ENCODE measurements at regions not wholly inside any gene's neighbourhood (a gene's known extent, or its start where the extent isn't known, plus 50 kb on each side); places are given as distances from the start of the nearest gene placed in this dataset.
"Not testable (repeated sequence)": the region's sequence is repeated elsewhere in the genome, so short reads cannot be mapped to it uniquely, and the experiment has no call there.

DNA sequence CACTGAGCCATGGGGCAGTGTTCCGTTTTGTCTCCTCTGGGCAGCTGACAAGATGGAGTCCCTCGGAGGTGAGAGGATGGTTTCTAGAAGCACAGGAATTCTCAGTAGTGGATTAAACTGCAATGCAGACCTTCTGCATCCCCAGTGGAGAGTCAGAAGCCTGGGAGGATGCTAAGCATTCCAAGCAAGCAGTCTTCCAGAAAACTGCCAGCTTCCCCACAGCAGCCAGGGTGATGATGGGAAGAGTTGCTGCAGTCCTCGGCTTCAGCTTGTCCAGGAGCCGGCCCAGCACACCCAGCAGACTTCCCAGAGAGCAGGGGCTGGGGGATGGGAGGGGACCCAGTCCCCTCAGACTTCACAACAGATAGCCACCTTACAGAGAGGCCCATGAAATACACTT is 163.6 kb downstream of the LY86 start:
- Mint-ChIP-seq H3K4me3 (no peak overlapping the region), H3K36me3 (no peaks in the 10 kb centered on the region), H3K4me1 (peaks cover 14% of the 10 kb centered on the region), H3K27ac (no peak overlapping the region), H3K9me3 (no peaks in the 10 kb centered on the region)
- no peak for DNase-seq (ENCODE audit: low spot score in 2 of 2)
- ATAC-seq = no peak

DNA sequence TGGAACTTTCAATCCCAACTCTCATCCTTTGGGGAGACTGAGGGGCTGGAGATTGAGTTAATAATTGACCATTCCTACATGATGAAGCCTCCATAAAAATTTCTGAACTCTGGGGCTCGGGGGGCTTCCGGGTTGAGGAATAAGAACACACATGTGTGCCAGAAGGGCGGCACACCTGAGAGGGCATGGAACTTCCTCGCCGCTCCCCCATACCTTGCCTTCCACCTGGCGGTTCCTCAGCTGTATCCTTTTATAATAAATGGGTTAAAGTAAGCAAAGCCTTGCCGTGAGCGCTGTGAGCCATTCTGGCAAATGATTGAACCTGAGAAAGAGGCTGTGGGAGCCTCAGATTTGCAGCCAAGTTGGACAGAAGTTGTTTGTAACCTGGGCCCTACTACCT is 164.8 kb downstream of the LY86 start:
- Mint-ChIP-seq H3K27ac (no peak overlapping the region), H3K4me1 (peaks cover 14% of the 10 kb centered on the region), H3K9me3 (no peaks in the 10 kb centered on the region), H3K4me3 (no peak overlapping the region), H3K36me3 (no peaks in the 10 kb centered on the region)
- ATAC-seq (no peak), DNase-seq (ENCODE audit: low spot score in 2 of 2) (no peak)

- no peak overlapping the region for H3K27ac Mint-ChIP-seq
- no peak for DNase-seq (ENCODE audit: low spot score in 2 of 2)
- no peak for ATAC-seq
- no peak overlapping the region for H3K4me3 Mint-ChIP-seq
- H3K9me3 Mint-ChIP-seq = no peaks in the 10 kb centered on the region
- peaks cover 6% of the 10 kb centered on the region for H3K4me1 Mint-ChIP-seq
- no peaks in the 10 kb centered on the region for H3K36me3 Mint-ChIP-seq
These were observed 168.0 kb downstream of the LY86 start for GRCh38 chr6:6756526-6756925.

DNA sequence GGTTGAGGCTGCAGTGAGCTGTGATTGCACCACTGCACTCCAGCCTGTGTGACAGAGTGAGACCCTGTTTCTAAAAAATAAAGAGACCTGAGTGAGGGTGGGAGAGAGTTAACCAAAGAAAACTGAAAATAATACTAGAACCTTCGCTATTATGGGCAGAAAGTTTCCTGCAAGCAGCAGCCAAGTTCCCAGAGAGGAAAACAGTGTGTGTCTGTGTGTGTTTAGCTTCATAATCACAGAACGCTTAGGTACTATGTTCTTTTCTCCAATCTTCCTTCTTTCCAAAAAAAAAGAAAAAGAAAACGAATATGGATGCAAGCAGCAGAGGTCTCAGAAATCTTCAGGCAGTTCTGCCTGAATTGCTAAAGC is 170.0 kb downstream of the LY86 start:
- ATAC-seq (no peak), DNase-seq (ENCODE audit: low spot score in 2 of 2) (no peak)
- Mint-ChIP-seq H3K9me3 (no peaks in the 10 kb centered on the region), H3K36me3 (no peaks in the 10 kb centered on the region), H3K4me1 (no peaks in the 10 kb centered on the region), H3K27ac (no peak overlapping the region), H3K4me3 (no peak overlapping the region)

GRCh38 chr6:6758915-6759654 is 170.6 kb downstream of the LY86 start:
- no peaks in the 10 kb centered on the region for H3K36me3 Mint-ChIP-seq
- H3K4me3 Mint-ChIP-seq = no peak overlapping the region
- no peaks in the 10 kb centered on the region for H3K4me1 Mint-ChIP-seq
- no peak for DNase-seq (ENCODE audit: low spot score in 2 of 2)
- ATAC-seq = peak; percentile 42
- H3K9me3 Mint-ChIP-seq = no peaks in the 10 kb centered on the region
- H3K27ac Mint-ChIP-seq = no peak overlapping the region

DNA sequence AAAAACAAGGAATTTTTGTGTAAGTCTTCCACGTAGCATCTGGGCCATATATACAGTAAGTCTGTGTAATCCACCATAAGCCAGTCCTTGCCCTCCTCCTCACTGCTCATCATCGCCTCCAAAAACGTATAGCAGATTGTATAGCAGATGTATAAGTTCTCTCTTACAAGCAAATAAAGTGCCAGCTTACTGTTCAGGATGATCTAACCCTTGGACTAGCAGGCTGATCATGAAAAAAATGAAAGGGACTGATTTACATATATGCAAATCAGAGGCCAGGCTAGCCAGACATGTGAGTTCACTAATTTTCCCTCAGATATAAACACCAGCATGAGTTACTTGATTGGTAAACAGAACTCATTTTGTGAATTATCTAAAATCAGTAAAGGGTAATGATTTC is 171.5 kb downstream of the LY86 start:
- no peak for DNase-seq (ENCODE audit: low spot score in 2 of 2)
- H3K4me3 Mint-ChIP-seq = no peak overlapping the region
- no peak for ATAC-seq
- H3K9me3 Mint-ChIP-seq = no peaks in the 10 kb centered on the region
- no peaks in the 10 kb centered on the region for H3K36me3 Mint-ChIP-seq
- H3K27ac Mint-ChIP-seq = no peak overlapping the region
- H3K4me1 Mint-ChIP-seq = no peaks in the 10 kb centered on the region

GRCh38 chr6:6762566-6762965 is 174.0 kb downstream of the LY86 start:
- H3K4me1 Mint-ChIP-seq; H3K4me3 Mint-ChIP-seq; H3K9me3 Mint-ChIP-seq; H3K36me3 Mint-ChIP-seq; H3K27ac Mint-ChIP-seq; DNase-seq (ENCODE audit: low spot score in 2 of 2); ATAC-seq: not testable (repeated sequence)

DNA sequence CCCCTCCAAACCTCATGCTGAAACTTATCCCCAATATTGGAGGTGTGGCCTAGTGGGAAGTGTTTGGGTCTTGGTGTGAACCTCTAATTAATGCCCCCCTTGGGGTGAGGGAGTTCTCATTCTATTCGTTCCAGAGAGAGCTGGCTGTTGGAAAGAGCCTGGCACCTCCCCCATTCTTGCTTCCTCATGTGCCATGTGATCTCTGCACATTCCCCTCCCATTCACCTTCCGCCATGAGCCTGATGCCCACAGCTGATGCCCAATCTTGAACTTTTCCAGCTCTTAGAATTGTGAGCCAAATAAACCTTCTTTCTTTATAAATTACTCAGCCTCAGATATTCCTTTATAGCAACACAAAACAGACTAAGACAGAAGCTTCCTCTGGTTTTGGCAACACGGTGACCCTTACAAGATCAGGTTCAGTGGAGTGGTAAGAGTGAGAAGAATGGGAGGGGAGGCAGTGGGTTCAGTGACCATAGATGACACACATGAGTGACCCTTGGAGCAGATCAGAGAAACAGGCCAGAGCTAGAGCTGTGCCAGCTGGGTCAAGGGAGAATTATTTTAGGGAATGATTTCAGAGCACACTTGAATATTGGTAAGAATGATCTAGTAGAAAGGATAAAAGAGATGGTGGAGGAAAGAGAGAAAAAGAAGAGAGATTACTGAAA is 176.4 kb downstream of the LY86 start:
- Mint-ChIP-seq H3K36me3 (no peaks in the 10 kb centered on the region), H3K9me3 (no peaks in the 10 kb centered on the region), H3K4me1 (no peaks in the 10 kb centered on the region), H3K27ac (no peak overlapping the region), H3K4me3 (no peak overlapping the region)
- DNase-seq (ENCODE audit: low spot score in 2 of 2) = no peak
- ATAC-seq = peak; percentile 8

DNA sequence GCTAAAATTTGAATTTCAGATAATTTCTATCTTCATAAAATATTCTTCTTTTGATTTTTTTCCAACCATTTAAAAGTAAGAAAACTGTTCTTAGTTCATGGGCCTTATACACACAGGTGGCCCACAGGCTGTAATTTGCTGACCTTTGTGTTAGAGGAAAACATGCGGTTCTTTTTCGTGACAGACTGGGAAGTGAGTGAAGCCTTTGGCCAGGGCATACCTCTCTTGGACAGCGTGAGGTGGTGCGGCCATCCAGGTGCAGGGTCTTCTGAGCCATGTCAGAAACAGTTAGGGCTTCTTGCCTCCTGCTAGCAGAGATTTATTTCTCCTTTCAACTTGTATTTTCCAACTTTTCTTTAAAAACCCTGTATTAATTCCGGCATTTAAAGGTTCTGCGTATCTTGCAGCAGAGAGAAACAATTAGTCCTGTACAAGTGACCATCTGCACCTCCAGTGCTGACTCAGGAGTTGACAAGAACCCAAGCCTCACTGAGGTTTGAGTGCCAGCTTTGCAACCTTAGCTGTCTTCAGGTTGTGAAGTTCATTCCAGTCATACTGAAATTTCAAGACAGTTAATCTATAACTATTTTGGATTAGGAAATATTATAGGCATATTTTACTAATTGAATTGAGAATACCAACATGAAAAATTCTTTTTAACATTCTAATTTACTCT is 177.8 kb downstream of the LY86 start:
- Mint-ChIP-seq H3K36me3 (no peaks in the 10 kb centered on the region), H3K4me1 (no peaks in the 10 kb centered on the region), H3K4me3 (no peak overlapping the region), H3K9me3 (no peaks in the 10 kb centered on the region), H3K27ac (no peak overlapping the region)
- no peak for DNase-seq (ENCODE audit: low spot score in 2 of 2)
- ATAC-seq = no peak

GRCh38 chr6:6769466-6769865 is 180.9 kb downstream of the LY86 start:
- ATAC-seq (no peak), DNase-seq (ENCODE audit: low spot score in 2 of 2) (no peak)
- no peaks in the 10 kb centered on the region for H3K9me3 Mint-ChIP-seq
- no peaks in the 10 kb centered on the region for H3K4me1 Mint-ChIP-seq
- H3K36me3 Mint-ChIP-seq = no peaks in the 10 kb centered on the region
- H3K27ac Mint-ChIP-seq = no peak overlapping the region
- no peak overlapping the region for H3K4me3 Mint-ChIP-seq

DNA sequence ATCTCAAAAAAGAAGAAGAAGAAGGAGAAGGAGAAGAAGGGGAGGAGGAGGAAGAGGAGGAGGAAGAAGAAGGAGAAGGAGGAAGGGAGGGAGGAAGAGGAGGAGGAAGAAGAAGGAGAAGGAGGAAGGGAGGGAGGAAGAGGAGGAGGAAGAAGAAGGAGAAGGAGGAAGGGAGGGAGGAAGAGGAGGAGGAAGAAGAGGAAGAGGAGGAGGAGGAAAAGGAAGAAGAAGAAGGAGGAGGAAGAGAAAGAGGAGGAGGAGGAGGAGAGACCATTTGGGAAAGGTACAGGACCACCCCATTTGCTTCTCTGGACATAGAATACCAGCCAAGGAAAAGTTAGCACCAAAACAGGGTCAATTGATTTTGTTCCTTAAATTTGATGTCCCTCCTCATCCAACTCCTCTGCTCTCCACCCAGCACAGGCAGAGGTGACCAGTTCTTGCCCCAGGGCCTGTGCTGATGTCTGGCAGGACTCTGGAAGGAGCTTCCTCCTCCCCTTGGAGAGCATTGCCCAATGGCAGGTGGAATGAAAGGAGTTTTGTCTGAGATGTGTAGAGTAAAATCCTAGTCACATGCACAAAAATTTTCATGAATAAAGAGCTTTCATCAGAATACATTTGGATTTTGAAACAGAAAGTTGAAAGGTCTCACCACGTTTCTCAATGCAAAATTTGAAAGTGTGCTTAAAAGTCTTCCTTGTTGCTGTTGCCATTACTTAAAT is 182.9 kb downstream of the LY86 start:
- H3K9me3 Mint-ChIP-seq = no peaks in the 10 kb centered on the region
- DNase-seq (ENCODE audit: low spot score in 2 of 2) (no peak), ATAC-seq (no peak)
- no peak overlapping the region for H3K27ac Mint-ChIP-seq
- H3K4me3 Mint-ChIP-seq = no peak overlapping the region
- H3K4me1 Mint-ChIP-seq = no peaks in the 10 kb centered on the region
- no peaks in the 10 kb centered on the region for H3K36me3 Mint-ChIP-seq

- Mint-ChIP-seq H3K4me3 (no peak overlapping the region), H3K27ac (no peak overlapping the region), H3K4me1 (no peaks in the 10 kb centered on the region), H3K36me3 (no peaks in the 10 kb centered on the region), H3K9me3 (no peaks in the 10 kb centered on the region)
- DNase-seq (ENCODE audit: low spot score in 2 of 2) = no peak
- ATAC-seq = no peak
These were observed 183.4 kb downstream of the LY86 start for GRCh38 chr6:6771964-6772363.

- H3K27ac Mint-ChIP-seq = no peak overlapping the region
- H3K4me3 Mint-ChIP-seq = no peak overlapping the region
- DNase-seq (ENCODE audit: low spot score in 2 of 2) (no peak), ATAC-seq (no peak)
- H3K4me1 Mint-ChIP-seq = no peaks in the 10 kb centered on the region
- H3K9me3 Mint-ChIP-seq = no peaks in the 10 kb centered on the region
- no peaks in the 10 kb centered on the region for H3K36me3 Mint-ChIP-seq
These were observed 184.2 kb downstream of the LY86 start for GRCh38 chr6:6772751-6773150.

DNA sequence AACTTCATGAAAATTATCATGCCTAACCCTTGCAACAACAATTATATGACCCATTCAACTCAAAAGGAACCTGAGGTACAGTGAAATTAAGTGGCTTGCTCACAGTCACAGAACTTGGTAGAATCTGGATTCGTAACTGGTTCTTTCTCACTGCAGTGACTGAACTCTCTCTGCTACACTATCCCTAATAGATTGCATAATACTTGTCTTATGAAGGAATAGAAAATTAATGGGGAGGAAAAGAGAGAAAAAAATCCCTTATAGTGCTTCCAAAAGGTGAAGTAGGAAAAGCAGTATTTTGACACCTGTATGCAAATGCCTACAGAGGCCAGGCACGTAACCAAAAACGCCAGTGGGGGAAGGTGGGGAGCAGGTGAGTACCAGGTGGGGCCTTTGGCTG is 186.6 kb downstream of the LY86 start:
- Mint-ChIP-seq H3K4me1 (no peaks in the 10 kb centered on the region), H3K4me3 (no peak overlapping the region), H3K27ac (no peak overlapping the region)

DNA sequence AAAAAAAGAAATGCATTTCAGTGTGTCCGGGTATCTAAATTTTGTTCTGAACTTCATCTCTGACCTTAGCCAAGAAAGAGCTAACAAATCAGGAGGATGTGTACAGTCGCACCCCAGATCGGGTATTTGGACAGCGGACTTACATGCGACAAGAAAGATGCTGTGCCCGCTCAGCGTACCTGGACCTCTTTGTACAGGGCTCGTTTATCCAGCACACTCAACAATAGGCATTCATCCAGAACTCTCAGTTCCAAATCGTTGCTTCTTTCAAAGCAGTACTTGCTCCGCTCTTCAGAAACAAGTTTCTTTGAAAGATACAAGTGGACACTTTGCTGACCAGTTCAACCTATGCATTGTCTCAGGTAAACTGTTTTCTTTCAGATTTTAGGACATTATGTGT is 191.7 kb downstream of the LY86 start:
- H3K36me3 Mint-ChIP-seq = no peaks in the 10 kb centered on the region
- ATAC-seq = no peak
- H3K9me3 Mint-ChIP-seq = no peaks in the 10 kb centered on the region
- H3K4me3 Mint-ChIP-seq = no peak overlapping the region
- DNase-seq (ENCODE audit: low spot score in 2 of 2) = no peak
- no peaks in the 10 kb centered on the region for H3K4me1 Mint-ChIP-seq
- H3K27ac Mint-ChIP-seq = no peak overlapping the region

More for the DNA sequence above, 186.6 kb downstream of the LY86 start:
- no peaks in the 10 kb centered on the region for H3K9me3 Mint-ChIP-seq
- ATAC-seq (no peak), DNase-seq (ENCODE audit: low spot score in 2 of 2) (no peak)
- no peaks in the 10 kb centered on the region for H3K36me3 Mint-ChIP-seq

Measured in stimulated activated effector memory CD8-positive, alpha-beta T cell treated with anti-CD3 and anti-CD28 coated beads, Interleukin-12 subunit alpha, Interleukin-12 subunit beta, amount 100 ng/mL, for 72 hours (primary cell).